ENCODE measurements at regions not wholly inside any gene's neighbourhood (a gene's known extent, or its start where the extent isn't known, plus 50 kb on each side); places are given as distances from the start of the nearest gene placed in this dataset.

- TF ChIP-seq CTCF (conservative IDR thresholded peaks at IDR 0.05; ENCODE audit: low read depth, low read length) (no peak), EZH2 (IDR thresholded peaks at IDR 0.05; ENCODE audit: borderline replicate concordance, low read depth, low read length, poor library complexity, severe bottlenecking) (no peak)
Measured at GRCh38 chr2:7355781-7356180, 438.6 kb downstream of the RNF144A start.
